NCI-H187 treated with DMSO at 0.1 percent for 48 hours (cell line): ENCODE measurements at regions not wholly inside any gene's neighbourhood (a gene's known extent, or its start where the extent isn't known, plus 50 kb on each side); places are given as distances from the start of the nearest gene placed in this dataset.
A peak's percentile ranks its signal among the peaks of the same experiment; 100 is the strongest.

Experiments
- DNase-seq: peaks from one replicate; lab custom pipeline; 2025; lab: John Stamatoyannopoulos, UW

DNA sequence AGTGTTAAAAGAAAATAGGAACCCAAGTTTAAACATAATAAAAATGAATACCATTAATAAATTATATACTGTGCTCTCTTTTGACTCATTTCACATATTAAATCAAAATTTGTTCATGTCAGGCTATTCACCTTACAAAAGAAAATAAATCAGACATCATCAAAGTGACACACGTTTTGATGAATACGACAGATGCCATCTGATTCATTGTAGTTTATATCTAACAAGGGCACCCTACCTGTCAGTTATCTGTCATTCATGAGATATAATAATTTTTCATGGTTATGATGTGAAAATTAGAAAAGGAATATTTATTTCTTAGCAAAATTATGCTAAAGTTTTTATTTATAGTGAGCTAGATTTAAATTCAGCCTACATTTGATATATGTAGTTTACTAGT, 188.1 kb upstream of the PCDH17 start:
- no peak for DNase-seq

DNA sequence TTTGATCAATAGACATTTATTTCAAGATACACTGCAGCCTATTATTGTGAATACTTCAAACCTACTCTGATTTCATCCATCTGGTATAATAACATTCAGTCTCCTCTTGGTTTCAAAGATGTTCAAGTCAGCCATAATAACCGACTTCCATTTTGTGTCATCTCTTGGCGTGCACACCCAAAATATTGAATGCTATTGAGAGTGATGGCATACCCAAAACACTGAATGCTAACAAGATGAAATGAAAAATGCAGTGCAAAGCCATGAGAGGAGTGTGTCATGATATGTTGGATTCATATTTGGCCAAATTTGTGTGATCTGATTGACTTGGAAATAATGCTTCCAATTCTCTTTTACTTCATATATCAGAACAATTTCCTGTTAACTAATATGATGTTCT, 181.2 kb upstream of the PCDH17 start:
- no peak for DNase-seq

DNA sequence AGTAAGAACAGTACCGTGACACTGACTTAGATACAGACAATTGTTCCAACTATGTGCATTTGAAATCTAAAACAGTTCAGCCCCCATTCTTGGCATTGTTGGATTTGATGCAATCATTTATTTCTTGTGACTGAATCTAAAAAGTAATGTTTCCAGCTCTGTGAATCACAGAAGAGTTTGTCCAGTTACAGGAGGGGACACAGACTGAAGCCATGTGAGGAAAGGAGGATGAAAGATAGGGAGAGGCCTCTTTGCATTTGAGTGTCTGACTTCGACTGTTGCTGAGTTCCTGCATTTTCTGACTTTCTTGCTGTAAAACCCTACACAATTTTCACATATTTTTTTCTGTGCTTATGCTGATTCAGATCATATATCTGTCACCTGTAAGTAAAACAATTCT, 179.3 kb upstream of the PCDH17 start:
- no peak for DNase-seq

DNA sequence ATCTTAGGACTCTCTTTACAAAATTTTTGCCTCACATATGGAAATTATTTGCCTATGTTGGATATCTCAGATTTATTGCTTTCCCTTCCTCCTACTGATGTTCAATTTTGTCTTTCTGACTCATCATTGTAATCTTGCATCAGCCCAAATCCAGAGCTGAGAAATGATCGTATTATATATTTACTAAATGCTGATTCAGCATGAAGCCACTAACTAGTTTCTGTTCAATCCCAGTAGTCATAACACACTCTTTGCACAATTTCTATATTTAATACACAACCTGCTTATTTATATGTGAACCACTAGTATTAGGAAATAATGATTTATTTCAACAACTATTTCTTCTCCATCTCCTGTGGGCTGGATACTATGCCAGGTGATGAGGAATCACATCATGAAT, 161.1 kb upstream of the PCDH17 start:
- no peak for DNase-seq

DNA sequence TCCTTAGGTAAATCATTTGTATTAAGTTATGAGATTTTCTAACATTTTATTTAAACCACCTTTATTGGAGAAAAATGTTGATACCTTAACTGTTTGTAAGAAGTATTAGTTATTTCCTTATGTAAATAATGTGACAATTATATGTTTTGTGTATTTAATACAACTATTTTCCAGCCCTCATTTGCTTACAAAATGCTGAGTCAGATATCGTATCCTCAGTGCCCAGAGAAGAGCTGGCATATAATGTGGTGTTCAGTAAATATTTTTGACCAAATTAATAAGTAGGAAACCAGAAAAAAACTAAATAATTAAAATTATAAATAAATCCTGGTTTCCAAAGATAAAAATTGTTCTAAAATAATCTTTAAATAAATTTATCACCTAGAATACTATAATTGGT, 140.2 kb upstream of the PCDH17 start:
- no peak for DNase-seq

DNA sequence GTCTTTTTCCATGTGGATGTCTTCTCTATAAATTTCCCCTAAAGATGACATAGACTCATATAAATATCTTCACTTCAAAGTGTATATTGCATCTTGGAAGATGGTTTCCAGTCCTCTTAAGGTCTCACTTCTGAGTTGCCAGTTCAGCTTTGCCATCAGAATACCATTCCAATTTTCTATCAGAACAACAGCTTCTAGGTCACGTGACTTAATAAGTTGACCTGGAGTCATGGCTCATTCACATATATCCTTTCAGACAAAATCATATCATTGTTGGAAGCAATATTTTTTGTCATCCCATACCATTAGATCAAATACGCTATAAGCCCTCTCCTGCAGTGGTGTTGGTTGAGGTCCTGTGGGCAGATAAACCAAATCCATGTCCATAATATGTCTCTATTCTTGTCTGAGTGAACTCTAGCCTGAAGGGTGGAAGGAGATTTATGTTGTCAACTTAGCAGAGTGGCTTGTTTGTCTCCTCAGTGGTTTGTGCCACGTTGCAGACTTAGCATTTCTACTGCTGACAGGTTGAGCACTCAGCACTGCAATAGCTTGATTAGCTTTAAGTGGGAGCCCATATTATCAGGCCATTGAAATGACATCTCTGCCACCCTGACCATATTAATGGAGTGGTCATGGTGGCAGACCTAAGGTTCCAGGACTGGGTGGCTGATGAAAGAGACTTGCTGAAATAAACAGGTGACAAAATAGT, 123.6 kb upstream of the PCDH17 start:
- no peak for DNase-seq

DNA sequence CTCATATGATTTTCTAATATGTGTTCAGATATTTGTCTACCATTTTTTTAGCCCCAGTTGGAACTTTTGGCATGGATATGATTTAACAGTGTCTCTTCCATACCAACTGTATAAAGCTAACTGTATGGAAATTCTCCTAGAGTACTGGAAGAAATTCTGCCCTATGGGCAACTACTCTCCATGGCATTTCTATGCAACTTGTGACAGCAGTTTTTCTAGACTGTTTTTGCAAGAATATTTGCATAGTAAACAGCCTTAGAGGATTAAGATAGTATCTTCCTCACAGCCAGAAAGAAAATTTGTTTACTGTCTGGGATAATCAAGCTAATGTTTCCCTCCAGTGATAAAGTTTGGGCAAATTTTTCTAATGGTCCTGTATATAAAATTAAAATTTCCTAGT, 119.9 kb upstream of the PCDH17 start:
- no peak for DNase-seq

DNA sequence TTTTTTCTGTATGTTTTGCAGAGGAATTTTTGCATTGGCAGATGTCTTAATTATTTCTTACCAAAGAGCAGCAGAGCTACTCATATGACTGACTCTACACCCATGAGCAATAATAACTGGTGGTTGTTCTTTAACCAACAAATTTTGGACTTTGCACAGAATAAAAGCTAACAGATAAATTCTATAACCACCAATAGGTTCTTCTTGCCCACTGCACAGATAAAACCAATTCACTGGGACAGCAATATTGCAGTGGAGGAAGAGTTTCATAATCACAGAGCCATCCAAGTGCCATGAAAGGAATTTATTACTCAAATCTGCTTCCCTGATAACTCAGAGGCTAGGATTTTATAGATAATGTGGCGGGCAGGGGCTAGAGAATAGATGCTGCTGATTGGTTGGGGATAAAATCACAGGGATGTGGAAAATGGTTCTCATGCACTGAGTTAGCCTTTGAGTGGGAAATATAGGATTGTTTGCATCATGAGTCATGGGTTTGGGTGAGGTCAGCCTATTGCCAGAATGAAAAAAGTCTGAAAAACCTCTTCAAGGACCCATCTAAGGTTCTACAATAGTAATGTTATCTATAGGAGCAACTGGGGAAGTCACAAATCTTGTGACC, 104.3 kb upstream of the PCDH17 start:
- no peak for DNase-seq

DNA sequence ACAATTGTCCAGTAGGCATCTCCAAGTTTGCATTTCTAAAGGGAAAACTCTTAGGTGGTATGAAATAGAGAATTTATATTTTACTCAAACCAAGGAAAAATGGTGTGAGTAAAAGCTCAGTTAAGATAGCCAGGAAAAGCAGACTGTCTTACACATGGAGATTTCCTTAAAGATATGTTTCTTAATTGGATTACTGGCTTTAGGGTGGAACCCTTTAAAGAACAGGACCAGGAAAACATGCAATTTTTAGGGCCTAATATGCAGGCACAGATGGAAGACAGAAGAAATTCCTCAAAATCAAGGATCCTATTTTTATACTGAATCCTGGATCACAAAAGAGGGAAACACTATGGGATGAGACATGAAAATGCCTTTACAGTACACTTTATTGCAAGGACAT, 100.3 kb upstream of the PCDH17 start:
- DNase-seq: no peak

DNA sequence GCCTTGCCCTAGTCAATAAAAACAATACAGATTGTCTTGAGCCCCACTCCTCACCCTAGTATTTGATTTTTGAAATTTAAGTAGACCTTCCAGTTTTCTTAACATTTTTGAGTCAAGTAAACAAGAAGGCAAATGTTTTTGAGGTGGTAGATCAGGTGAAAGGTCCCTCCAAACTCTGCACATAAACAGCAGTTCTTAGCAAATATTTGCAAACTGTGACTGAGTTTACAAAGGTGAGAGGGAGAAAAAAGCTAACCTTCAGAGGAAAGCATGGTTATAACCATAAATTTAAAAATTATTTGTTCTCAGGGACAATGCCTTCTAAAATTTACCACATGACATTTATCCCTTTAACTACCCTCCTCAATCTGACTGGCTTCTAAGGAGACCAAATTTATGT, 84.6 kb upstream of the PCDH17 start:
- no peak for DNase-seq

DNA sequence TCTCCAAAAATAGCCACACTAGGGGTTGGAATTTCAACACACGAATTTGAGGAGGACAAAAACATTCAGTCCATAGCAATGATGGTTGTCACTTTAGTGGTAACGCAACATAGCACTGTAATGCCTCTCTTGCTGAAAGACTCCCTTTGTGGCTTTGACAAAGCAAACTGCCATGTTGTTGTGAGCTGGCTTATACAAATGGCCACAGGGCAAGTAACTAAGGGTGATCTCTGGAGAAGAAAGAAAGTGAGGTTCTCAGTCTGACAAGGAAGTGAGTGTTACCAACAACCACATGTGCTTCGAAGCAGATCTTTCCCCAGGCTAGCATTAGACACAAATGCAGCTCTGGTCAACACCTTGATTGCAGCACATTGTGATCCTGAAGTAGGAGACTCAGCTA, 79.1 kb upstream of the PCDH17 start:
- DNase-seq: no peak

DNA sequence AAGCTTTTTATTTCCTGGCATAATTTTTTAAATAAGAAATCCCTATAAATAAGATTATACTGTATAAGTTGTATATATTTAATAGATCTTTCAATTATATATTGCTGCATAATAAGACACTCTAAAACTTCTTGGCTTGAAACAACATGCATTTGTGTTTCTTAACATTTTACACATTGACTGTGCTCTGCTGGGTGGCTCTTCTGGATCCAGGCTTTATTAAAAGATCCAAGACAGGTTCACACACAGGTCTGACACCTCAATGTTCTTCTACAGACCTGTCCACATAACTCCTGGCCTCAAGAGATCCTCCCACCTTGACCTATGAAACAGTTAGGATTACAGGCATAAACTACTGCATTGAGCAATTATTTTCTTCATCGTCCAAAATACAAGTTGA, 77.6 kb upstream of the PCDH17 start:
- no peak for DNase-seq

DNA sequence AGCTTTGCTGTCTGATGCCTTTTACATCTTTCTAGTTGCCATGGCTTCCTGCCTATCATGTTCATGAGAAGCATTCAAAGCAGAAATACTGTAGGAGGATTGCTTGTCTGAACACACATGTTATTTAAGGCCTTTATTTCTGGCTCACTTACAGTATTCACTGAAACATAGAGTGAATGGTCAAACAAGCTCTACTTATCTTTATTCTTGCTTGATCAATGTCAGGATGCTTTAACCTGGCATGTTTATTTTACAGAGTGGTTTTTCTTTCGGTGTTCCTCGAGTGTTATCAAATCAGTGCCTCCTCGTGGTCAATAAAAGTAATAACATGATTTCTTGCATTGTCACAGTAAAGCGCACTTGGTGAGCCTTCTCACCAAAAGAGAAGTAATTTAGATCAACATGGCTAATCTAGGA, 73.5 kb upstream of the PCDH17 start:
- peak; percentile 2 for DNase-seq

DNA sequence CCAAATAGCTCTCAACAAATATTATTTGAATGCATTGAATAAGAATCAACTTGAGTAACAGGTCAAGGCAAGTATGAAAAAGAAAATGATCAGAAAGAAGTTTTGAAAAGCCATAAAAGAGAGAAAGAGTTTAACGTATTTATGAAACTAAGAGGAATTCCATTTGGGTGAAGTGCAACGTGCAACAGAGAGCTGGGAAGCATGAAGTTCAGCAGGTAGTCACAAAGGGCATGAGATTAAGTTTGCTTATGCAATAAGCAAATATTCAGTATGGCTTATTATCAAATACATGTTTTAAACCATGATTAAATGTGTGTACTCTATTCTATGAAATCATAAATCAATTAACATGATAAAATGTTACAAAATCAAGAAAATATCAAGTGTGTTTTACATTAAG, 62.7 kb upstream of the PCDH17 start:
- no peak for DNase-seq

DNA sequence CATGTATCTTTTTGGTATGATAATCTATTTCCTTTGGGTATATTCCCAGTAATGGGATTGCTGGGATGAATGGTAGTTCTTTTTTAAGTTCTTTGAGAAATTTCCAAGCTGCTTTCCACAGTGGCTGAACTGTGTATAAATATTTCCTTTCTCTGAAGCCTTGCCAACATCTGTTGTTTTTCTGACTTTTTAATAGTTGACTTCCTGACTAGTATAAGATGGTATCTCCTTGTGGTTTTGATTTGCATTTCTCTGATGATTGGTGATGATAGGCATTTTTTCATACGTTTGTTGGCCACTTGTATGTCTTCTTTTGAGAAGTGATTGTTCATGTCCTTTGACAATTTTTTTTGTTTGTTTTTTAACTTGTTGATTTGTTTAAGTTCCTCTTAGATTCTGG, 61.6 kb upstream of the PCDH17 start:
- DNase-seq: no peak
